OCI-LY1 (cell line): ENCODE measurements at regions not wholly inside any gene's neighbourhood (a gene's known extent, or its start where the extent isn't known, plus 50 kb on each side); places are given as distances from the start of the nearest gene placed in this dataset.

Experiments
- CTCF ChIP-seq: fragments of 200-600 bp; sonication (generic), shearing (Covaris generic); IDR thresholded peaks from 2 replicates; pipeline ENCODE4 v1.5.1; 2017; ENCODE audit warnings: mild to moderate bottlenecking, antibody characterized with exemption, low read length, moderate library complexity, mixed read lengths
- EZH2 ChIP-seq: fragments of 200-600 bp; sonication (generic), shearing (Covaris generic); IDR thresholded peaks from 2 replicates; pipeline ENCODE4 v1.8.0; 2017; ENCODE audit warnings: borderline replicate concordance, mixed run types, mild to moderate bottlenecking, antibody characterized with exemption, low read length, moderate library complexity, mixed read lengths

GRCh38 chrX:25207803-25208475 lies 192.2 kb upstream of the ARX start:
- TF ChIP-seq CTCF (no peak), EZH2 (no peak)
